ENCODE measurements at regions not wholly inside any gene's neighbourhood (a gene's known extent, or its start where the extent isn't known, plus 50 kb on each side); places are given as distances from the start of the nearest gene placed in this dataset.

GRCh38 chr13:106756446-106756845 lies 188.5 kb upstream of the ARGLU1 start:
- TF ChIP-seq, protein P1, sequence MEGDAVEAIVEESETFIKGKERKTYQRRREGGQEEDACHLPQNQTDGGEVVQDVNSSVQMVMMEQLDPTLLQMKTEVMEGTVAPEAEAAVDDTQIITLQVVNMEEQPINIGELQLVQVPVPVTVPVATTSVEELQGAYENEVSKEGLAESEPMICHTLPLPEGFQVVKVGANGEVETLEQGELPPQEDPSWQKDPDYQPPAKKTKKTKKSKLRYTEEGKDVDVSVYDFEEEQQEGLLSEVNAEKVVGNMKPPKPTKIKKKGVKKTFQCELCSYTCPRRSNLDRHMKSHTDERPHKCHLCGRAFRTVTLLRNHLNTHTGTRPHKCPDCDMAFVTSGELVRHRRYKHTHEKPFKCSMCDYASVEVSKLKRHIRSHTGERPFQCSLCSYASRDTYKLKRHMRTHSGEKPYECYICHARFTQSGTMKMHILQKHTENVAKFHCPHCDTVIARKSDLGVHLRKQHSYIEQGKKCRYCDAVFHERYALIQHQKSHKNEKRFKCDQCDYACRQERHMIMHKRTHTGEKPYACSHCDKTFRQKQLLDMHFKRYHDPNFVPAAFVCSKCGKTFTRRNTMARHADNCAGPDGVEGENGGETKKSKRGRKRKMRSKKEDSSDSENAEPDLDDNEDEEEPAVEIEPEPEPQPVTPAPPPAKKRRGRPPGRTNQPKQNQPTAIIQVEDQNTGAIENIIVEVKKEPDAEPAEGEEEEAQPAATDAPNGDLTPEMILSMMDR (IDR thresholded peaks at IDR 0.05 in 2 of 3, conservative IDR thresholded peaks at IDR 0.05 in 1 of 3; ENCODE audit: borderline replicate concordance in 1 of 3, insufficient read depth in 1 of 3, low read depth in 2 of 3, low read length in 2 of 3): no peak
- no peak for TF ChIP-seq POLR2A (IDR thresholded peaks at IDR 0.05; ENCODE audit: borderline replicate concordance, extremely low read depth, insufficient read depth, insufficient read length)
- no peak for TF ChIP-seq EZH2 (IDR thresholded peaks at IDR 0.05)
- no peak for TF ChIP-seq ZNF274 (IDR thresholded peaks at IDR 0.05; ENCODE audit: low read depth, low read length)
- no peak for TF ChIP-seq ATF3 (IDR thresholded peaks at IDR 0.05)
- no peak for TF ChIP-seq EGR1 (IDR thresholded peaks at IDR 0.05; ENCODE audit: low read depth)
